ENCODE measurements at regions not wholly inside any gene's neighbourhood (a gene's known extent, or its start where the extent isn't known, plus 50 kb on each side); places are given as distances from the start of the nearest gene placed in this dataset.

DNA sequence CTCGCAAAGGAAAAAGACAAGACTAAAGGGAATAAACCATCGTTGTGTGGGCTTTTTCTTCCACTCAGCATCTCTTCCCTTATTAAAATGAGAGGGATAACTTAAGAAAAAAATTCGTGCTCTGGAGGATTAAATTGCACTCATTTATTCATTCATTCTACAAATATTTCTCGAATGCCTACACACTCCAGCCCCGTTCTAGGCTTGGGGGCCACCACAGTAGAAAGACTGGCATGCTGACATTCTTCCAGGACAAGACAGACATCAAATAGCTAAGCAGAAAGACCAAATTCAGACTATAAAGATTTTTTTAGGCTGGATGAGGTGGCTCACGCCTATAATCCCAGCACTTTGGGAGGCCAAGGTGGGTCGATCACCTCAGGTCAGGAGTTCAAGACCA is 65.3 kb upstream of the IL12A start:
- DNase-seq = no peak

DNA sequence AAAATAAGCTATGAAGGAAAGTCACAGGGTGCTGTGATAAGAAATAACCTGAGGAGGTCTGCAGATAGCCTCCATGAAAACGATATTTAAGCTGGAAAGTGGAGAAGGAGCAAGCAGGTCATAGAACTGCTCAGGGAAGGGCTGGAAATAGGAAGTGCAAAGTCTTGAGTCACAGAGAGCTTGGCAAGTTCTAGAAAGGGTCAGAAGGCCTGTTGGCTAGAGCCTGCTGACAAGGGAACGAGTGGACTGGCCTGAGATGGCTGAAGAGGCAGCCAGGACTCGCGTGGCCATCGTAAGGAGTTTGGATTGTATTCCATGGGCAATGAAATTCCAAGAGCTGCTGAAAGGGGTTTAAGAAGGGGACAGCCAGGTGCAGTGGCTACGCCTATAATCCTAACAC is 64.7 kb upstream of the IL12A start:
- DNase-seq = no peak

DNA sequence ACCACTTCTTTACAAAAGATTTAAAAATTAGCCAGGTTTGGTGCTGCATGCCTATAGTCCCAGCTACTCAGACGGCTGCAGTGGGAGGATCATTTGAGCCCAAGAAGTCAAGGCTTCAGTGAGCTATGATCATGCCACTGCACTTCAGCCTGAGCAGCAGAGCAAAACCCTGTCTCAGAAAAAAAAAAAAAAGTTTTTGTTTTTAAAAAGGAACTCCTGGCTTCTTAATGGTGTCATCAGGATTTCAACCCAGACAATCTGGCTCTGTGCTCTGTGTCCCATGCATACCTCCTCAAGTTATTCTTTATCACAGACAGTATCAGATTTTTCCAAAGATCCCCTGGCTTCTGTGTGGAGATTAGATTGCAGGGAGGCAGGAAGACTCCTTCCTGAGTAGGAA is 64.2 kb upstream of the IL12A start:
- DNase-seq = no peak

DNA sequence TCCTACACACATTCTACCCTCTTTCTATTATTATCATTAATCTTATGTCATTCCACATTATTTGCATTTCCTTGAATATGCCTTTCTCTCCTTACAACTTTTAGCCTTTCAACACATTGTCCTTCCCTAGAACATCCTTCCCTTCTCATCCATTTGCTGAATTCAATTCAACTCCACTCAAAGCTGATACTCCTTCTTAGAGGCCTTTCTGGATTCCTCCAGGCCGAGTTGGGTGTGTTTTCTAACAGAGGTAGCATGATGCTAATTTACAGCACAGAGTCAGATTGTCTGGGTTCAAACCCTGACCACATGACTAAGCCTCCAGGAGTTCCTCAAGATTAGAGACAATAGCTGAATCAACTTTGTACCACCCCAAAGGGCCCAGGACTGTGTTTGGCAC is 63.4 kb upstream of the IL12A start:
- no peak for DNase-seq

DNA sequence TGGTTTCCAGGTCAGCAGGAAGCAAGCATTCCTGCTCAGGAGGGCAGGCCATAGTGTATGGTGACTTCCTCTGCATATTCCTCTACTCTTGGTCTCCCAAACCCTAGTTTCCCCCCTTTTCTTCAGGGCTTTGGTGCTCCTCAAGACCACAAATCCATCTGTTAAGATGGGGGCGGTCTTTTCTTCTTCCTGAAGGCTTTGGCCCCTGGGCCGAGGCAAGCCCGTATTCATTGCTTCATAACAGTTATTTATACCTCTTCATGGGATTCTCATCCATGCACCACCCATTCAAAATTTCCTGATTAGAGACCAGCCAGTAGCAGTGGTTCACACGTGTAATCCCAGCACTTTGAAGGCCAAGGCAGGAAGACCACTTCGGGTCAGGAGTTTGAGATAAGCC is 62.1 kb upstream of the IL12A start:
- no peak for DNase-seq

DNA sequence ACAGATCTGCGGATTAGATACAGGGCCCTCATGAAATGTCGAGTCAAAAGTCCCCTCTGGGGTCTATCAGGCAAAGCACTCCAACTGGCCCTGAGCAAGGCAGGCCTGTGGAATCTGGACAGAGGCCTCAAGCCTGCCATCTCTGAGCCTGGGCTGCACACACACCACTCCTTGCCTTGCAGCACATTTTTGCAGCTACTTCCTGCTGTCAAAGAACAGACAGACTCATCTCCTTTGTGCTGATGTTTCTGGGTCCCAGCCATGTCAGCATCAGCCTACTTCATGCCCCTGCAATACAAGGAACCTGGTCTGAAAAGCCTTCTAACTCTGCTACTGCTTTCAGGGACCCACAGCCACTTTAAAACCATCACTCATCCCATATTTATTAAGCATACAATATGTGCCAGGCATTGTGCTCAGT is 60.6 kb upstream of the IL12A start:
- DNase-seq = no peak

DNA sequence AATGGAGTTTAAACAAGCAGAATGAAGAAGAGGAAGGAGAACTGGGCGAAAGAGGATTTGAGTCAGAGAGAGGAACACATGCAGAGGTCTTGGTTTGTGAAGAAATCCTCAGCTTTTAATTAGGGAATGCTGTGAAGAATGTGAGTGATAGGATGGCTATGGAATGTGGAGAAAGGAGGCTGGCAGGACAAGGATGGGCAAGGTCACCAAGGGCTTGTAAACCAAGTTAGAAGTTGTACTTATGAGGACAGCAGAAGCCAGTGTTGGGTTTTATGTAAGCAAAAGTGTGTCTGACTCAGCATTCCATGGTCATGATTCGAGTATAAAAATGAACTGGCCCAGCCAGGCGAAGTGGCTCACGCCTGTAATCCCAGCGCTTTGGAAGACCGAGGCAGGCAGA is 60.0 kb upstream of the IL12A start:
- no peak for DNase-seq

DNA sequence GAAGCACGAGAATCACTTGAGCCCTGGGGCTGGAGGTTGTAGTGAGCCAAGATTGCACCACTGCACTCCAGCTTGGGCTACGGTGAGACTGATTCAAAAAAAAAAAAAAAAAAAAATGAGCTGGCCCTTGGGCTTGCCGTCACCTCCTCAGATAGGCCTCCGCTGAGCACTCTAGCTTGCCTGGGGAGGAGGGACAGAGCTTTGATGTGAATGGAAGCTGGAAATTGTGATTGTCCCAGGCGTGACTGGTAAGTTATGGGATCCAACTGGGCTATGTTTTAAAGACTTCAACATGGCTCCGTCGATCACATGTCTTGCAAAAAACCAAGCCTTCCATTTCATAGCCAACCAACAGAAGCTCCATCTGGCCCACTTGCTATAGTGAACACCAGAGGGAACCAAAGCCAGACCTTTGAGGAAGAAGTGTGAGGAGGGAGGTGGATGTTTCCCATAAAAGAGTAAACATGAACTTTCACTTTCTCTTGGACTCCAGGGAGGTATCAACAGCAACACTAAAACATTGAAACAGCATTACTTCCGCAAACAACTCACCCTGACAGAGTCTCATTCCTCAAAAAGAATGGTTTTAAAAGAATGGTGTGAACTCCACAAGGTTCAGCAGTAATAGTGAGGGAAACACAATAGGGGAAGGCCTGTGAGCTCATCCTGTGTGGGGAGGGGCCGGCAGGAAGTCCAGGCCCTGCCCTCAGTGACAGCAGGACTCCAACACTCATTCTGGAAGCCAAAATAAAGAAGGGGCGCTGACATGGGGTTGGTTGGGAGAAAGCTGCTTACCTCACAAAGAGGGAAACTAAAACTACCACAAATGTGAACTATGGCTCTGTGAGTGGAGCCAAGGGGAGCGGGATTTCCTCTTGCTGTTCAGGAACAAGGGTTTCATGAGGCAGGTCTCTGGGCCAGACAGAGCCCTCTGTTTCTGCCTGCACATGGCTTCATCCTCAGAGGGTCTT is 59.2 kb upstream of the IL12A start:
- DNase-seq = no peak

DNA sequence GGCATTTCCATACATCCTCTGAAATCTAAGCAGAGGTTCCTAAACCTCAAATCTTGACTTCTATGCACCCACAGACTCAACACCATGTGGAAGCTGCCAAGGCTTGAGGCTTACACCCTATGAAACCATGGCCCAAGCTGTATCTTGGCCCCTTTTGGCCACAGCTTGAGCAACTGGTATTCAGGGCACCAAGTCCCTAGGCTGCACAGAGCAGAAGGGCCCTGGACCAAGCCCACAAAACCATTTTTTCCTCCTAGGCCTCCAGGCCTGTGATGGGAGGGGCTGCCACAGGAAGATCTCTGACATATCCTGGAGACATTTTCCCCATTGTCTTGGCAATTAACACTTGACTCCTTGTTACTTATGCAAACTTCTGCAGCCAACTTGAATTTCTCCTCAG is 54.4 kb upstream of the IL12A start:
- DNase-seq = no peak

DNA sequence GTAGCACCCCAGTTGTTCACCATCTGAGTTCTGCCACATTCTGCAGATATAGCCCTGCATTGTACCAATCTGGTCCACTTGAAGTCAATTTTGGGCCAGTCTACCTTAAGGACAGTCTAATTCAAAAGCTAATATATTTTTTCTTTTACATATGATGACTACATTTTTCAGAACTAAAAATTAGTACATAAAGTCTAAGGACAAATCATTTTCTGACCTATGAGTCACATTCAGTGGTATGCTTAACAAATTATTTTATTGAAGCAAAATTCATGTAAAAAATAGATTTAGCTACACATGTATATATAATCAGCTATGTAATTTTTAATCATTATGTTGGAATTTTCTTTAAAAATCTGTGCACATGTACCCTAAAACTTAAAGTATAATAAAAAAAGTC is 52.1 kb upstream of the IL12A start:
- no peak for DNase-seq

DNA sequence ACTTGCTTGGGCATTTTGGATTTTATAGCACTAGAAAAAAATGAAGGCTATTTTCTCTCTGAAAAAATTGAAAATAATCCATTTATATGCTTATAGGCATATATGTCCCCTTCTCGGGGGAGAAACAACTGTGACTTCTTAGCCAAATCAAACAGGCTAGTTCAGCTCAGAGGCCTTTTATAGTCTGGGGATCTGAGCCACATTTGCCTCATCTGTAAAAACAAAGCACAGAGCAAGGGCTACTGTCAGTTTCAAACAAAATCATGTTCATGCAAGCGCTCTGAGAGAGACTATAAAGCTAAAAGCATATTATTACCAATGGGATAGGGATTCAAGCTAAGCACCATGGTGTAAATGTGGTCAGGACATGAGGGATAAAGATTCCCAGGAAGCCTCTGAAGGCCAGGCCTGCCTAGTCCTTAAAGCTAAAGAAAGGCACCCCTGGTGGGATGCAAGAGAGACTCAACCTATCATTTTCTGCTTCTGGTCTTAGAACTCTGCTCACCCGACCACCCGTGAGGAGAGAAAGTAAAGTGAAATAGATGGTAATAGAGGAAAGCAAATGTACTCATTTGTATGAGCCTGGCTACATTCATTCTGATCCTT is 51.0 kb upstream of the IL12A start:
- no peak for DNase-seq

DNA sequence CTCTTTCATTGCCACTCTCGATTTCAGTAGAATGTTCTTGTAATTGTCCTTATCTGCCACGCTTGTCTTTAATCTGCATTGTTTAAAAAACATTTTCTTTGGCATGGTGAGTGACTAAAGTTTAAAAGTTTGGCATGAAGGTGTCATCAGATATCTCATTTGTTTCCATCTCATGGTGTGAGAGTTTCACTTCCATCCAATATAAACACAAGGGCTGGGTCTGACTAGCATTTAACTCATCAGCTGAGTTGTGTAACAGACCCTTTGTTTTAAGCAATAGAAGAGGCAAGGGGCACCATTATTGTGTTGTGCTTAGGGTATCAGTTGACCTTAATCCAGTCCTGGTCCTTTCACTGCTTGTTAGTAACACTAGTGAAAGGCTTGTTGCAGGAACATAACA is 49.9 kb upstream of the IL12A start:
- DNase-seq = no peak

Measured in NCI-H1436 (cell line).